RWPE2 (cell line): ENCODE measurements at regions not wholly inside any gene's neighbourhood (a gene's known extent, or its start where the extent isn't known, plus 50 kb on each side); places are given as distances from the start of the nearest gene placed in this dataset.
A peak's percentile ranks its signal among the peaks of the same experiment; 100 is the strongest.

ENCODE experiments used
- ATAC-seq: fragments of 200-7000 bp; cut with Tn5 transposase; 3 replicates; pipeline ENCODE4 v1.9.1; 2021; ENCODE audit warnings: low read depth
- DNase-seq: peaks from one replicate; pipeline ENCODE4 v3.0.0-alpha.2; 2020; ENCODE audit warnings: low spot score
- H3K27ac ChIP-seq: fragments of 450-650 bp; 2 replicates; pipeline ENCODE4 v1.5.1; 2017; ENCODE audit warnings: mild to moderate bottlenecking; ENCODE audit not compliant: poor library complexity, severe bottlenecking
- H3K27me3 ChIP-seq: fragments of 250-450 bp; sonication (Bioruptor Pico); 2 replicates; pipeline ENCODE4 v1.5.1; 2021; ENCODE audit warnings: mild to moderate bottlenecking, moderate library complexity; ENCODE audit not compliant: insufficient read depth, poor library complexity, severe bottlenecking
- H3K36me3 ChIP-seq: fragments of 250-450 bp; sonication (Bioruptor Pico); 2 replicates; pipeline ENCODE4 v1.5.1; 2020; ENCODE audit warnings: low read depth, mild to moderate bottlenecking, moderate library complexity
- H3K4me1 ChIP-seq: fragments of 250-450 bp; sonication (Bioruptor Pico); 2 replicates; pipeline ENCODE4 v1.5.1; 2021; ENCODE audit warnings: mild to moderate bottlenecking, moderate library complexity; ENCODE audit not compliant: insufficient read depth, poor library complexity, severe bottlenecking
- H3K4me3 ChIP-seq: fragments of 250-450 bp; sonication (Bioruptor Pico); 2 replicates; pipeline ENCODE4 v1.5.1; 2021; ENCODE audit warnings: mild to moderate bottlenecking, moderate library complexity; ENCODE audit not compliant: severe bottlenecking
- H3K9me3 ChIP-seq: fragments of 250-450 bp; sonication (Bioruptor Pico); 2 replicates; pipeline ENCODE4 v1.5.1; 2021; ENCODE audit warnings: mild to moderate bottlenecking, moderate library complexity; ENCODE audit not compliant: severe bottlenecking
- CTCF ChIP-seq: fragments of 450-650 bp; IDR thresholded peaks from one replicate; pipeline ENCODE4 v1.5.1; 2017; ENCODE audit warnings: mild to moderate bottlenecking, moderate library complexity; ENCODE audit not compliant: poor library complexity, severe bottlenecking

- ATAC-seq (peak; percentile 79), DNase-seq (no peak)
- Histone ChIP-seq H3K27ac (no peak overlapping the region), H3K4me1 (peaks cover 8% of the 10 kb centered on the region), H3K36me3 (no peaks in the 10 kb centered on the region), H3K9me3 (no peaks in the 10 kb centered on the region), H3K27me3 (no peaks in the 10 kb centered on the region), H3K4me3 (no peak overlapping the region)
- peak; percentile 98 for TF ChIP-seq CTCF
Observed at GRCh38 chr14:53539489-53540126, 386.5 kb upstream of the DDHD1 start.

- no peak for DNase-seq
- Histone ChIP-seq H3K27me3 (no peaks in the 10 kb centered on the region), H3K27ac (no peak overlapping the region), H3K9me3 (no peaks in the 10 kb centered on the region), H3K36me3 (no peaks in the 10 kb centered on the region), H3K4me3 (no peak overlapping the region), H3K4me1 (peaks cover 8% of the 10 kb centered on the region)
- no peak for ATAC-seq
- no peak for TF ChIP-seq CTCF
Observed at GRCh38 chr14:53538316-53538881, 385.3 kb upstream of the DDHD1 start.

- Histone ChIP-seq H3K4me3 (no peak overlapping the region), H3K36me3 (no peaks in the 10 kb centered on the region), H3K4me1 (peaks cover 4% of the 10 kb centered on the region), H3K27ac (no peak overlapping the region), H3K27me3 (no peaks in the 10 kb centered on the region), H3K9me3 (no peaks in the 10 kb centered on the region)
- DNase-seq (no peak), ATAC-seq (no peak)
- no peak for TF ChIP-seq CTCF
Observed at GRCh38 chr14:53537422-53538315, 384.5 kb upstream of the DDHD1 start.

GRCh38 chr14:53536446-53536845 lies 383.3 kb upstream of the DDHD1 start:
- Histone ChIP-seq H3K36me3 (no peaks in the 10 kb centered on the region), H3K27ac (no peak overlapping the region), H3K9me3 (no peaks in the 10 kb centered on the region), H3K4me3 (no peak overlapping the region), H3K4me1 (no peaks in the 10 kb centered on the region), H3K27me3 (no peaks in the 10 kb centered on the region)
- DNase-seq = no peak
- ATAC-seq = no peak
- TF ChIP-seq CTCF = no peak
